K562 (cell line): ENCODE measurements at regions not wholly inside any gene's neighbourhood (a gene's known extent, or its start where the extent isn't known, plus 50 kb on each side); places are given as distances from the start of the nearest gene placed in this dataset.

Experiments
- ATAC-seq: fragments of 200-7000 bp; cut with Tn5 transposase; 3 replicates; pipeline ENCODE4 v1.9.1; 2020; ENCODE audit warnings: moderate library complexity
- BruUV-seq: library from RNA; stranded (reverse); fragments of 400-500 nt; replicated peaks from 2 replicates; lab custom pipeline; 2021; lab: Mats Ljungman, UMichigan
- CTCF ChIA-PET: fragments of 300-600 bp; formaldehyde crosslinking; extraction: SDS; loops from one replicate; lab custom pipeline; 2021; ENCODE audit warnings: low intra/inter-chr PET ratio; lab: Yijun Ruan, JAX
- POLR2A ChIA-PET: fragments of 300-600, 350-650 bp; sonication (Branson Sonifier 250); formaldehyde crosslinking; extraction: SDS; loops from one replicate; lab custom pipeline; 2021; ENCODE audit warnings: antibody characterized with exemption, inconsistent platforms; lab: Yijun Ruan, JAX
- DNase-seq, 4 experiments: peaks; one replicate each; pipeline versions ENCODE4 v3.0.0 to v3.0.0-alpha.2; 2011 to 2018; ENCODE audit warnings: low spot score in 3 of 4, mixed read lengths in 3 of 4; ENCODE audit errors: extremely low read depth in 1 of 4
- FAIRE-seq: peaks from 2 replicates; lab custom pipeline; 2011; peaks lifted over from hg19 to GRCh38; lab: Jason Lieb, UNC
- H2AFZ ChIP-seq: 2 replicates; pipeline ENCODE4 v1.6.0; 2011; ENCODE audit warnings: low read depth, low read length, control low read depth, inconsistent platforms
- H3K27ac ChIP-seq: fragments of 200-600 bp; 3 replicates; pipeline ENCODE4 v1.8.0; 2011; ENCODE audit warnings: low read depth, mild to moderate bottlenecking, control low read depth, inconsistent platforms, low read length, moderate library complexity, mixed read lengths; ENCODE audit errors: extremely low read depth
- H3K27me3 ChIP-seq, 2 experiments: fragments of 300-600 bp in 1 of 2; 2 replicates in 1 of 2; 3 replicates in 1 of 2; pipeline versions ENCODE4 v1.6.0 to v1.8.0; 2011; ENCODE audit warnings: inconsistent platforms in 2 of 2, low read length in 2 of 2, mild to moderate bottlenecking in 1 of 2, mixed read lengths in 1 of 2, moderate library complexity in 1 of 2; ENCODE audit not compliant: control insufficient read depth in 2 of 2, insufficient read depth in 2 of 2
- H3K36me3 ChIP-seq: fragments of 300-600 bp; 3 replicates; pipeline ENCODE4 v1.8.0; 2011; ENCODE audit warnings: mild to moderate bottlenecking, low read length, inconsistent platforms; ENCODE audit not compliant: control insufficient read depth, insufficient read depth
- H3K4me1 ChIP-seq, 2 experiments: fragments of 200-600 bp in 1 of 2; replicated peaks in 1 of 2; 2 replicates in 1 of 2; 3 replicates in 1 of 2; pipeline versions ENCODE4 v1.5.1 to v1.8.0; 2011; ENCODE audit warnings: inconsistent platforms in 2 of 2, low read length in 2 of 2, mild to moderate bottlenecking in 1 of 2, mixed read lengths in 1 of 2, moderate library complexity in 1 of 2; ENCODE audit not compliant: control insufficient read depth in 2 of 2, insufficient read depth in 2 of 2
- H3K4me2 ChIP-seq: 2 replicates; pipeline ENCODE4 v1.6.1; 2011; ENCODE audit warnings: low read length, control low read depth, inconsistent platforms, mixed read lengths; ENCODE audit not compliant: insufficient read depth
- H3K4me3 ChIP-seq: fragments of 200-600 bp; sonication (generic), shearing (Covaris generic); 2 replicates; pipeline ENCODE4 v1.5.1; 2016; ENCODE audit warnings: control low read depth, inconsistent platforms
- H3K79me2 ChIP-seq: fragments of 200-600 bp; 3 replicates; pipeline ENCODE4 v1.8.0; 2011; ENCODE audit warnings: low read length, inconsistent platforms; ENCODE audit not compliant: control insufficient read depth, insufficient read depth
- H3K9ac ChIP-seq, 2 experiments: 2 replicates each; pipeline versions ENCODE4 v1.6.0 to v1.6.1; 2011; ENCODE audit warnings: low read depth in 2 of 2, low read length in 2 of 2, control low read depth in 1 of 2, inconsistent platforms in 1 of 2, mild to moderate bottlenecking in 1 of 2, mixed read lengths in 1 of 2; ENCODE audit not compliant: insufficient read depth in 1 of 2
- H3K9me1 ChIP-seq: one replicate; pipeline ENCODE4 v1.6.0; 2011; ENCODE audit warnings: inconsistent platforms, mild to moderate bottlenecking, low read length, moderate library complexity; ENCODE audit not compliant: control insufficient read depth, insufficient read depth
- H3K9me3 ChIP-seq: replicated peaks from 2 replicates; pipeline ENCODE4 v1.5.1; 2011; ENCODE audit warnings: low read depth, low read length, inconsistent platforms; ENCODE audit not compliant: control insufficient read depth, insufficient read depth
- H4K20me1 ChIP-seq: replicated peaks from 2 replicates; pipeline ENCODE4 v1.6.1; 2011; ENCODE audit warnings: low read length, inconsistent platforms, mixed read lengths; ENCODE audit not compliant: control insufficient read depth, insufficient read depth
- BCL6 ChIP-seq: fragments of 250-450 bp; sonication (Bioruptor Pico); IDR thresholded peaks from 2 replicates; pipeline ENCODE4 v1.4.0; 2020
- ESRRA ChIP-seq: fragments of 450-650 bp; IDR thresholded peaks from 2 replicates; pipeline ENCODE4 v1.6.1; 2014; ENCODE audit warnings: low read depth, mild to moderate bottlenecking, moderate library complexity, borderline replicate concordance
- FOXJ2 ChIP-seq: fragments of 200-800 bp; sonication (Bioruptor generic); IDR thresholded peaks from 2 replicates; pipeline ENCODE4 v1.6.1; 2016; ENCODE audit warnings: missing genetic modification characterization, missing compliant biosample characterization
- FUS ChIP-seq: fragments of 200-400 bp; formaldehyde crosslinking; optimal IDR thresholded peaks from 2 replicates; pipeline ENCODE3; 2017; ENCODE audit warnings: low read depth, low read length
- HDAC2 ChIP-seq: fragments of 450-650 bp; IDR thresholded peaks from 2 replicates; pipeline ENCODE4 v1.6.1; 2016; ENCODE audit warnings: mild to moderate bottlenecking
- MEIS2 ChIP-seq: fragments of 450-650 bp; IDR thresholded peaks from 2 replicates; pipeline ENCODE4 v1.6.1; 2014; ENCODE audit warnings: mild to moderate bottlenecking; ENCODE audit not compliant: partially characterized antibody
- MLX ChIP-seq, 2 experiments: fragments of 450-650 bp in 1 of 2; sonication (generic) in 1 of 2; formaldehyde crosslinking; conservative IDR thresholded peaks; 2 replicates each; pipeline versions ENCODE4 v1.4.0 to v1.8.1; 2020 to 2022; ENCODE audit warnings: mild to moderate bottlenecking in 1 of 2, missing genetic modification reagents in 1 of 2
- NFE2 ChIP-seq: IDR thresholded peaks from 2 replicates; pipeline ENCODE4 v1.6.1; 2014; ENCODE audit warnings: antibody characterized with exemption, low read depth
- SIN3A ChIP-seq, 2 experiments: fragments of 150-350 bp in 1 of 2; IDR thresholded peaks; 2 replicates each; pipeline ENCODE4 v1.6.1; 2011 to 2016; ENCODE audit warnings: borderline replicate concordance in 2 of 2, low read depth in 2 of 2, low read length in 2 of 2, mild to moderate bottlenecking in 2 of 2, moderate library complexity in 2 of 2; ENCODE audit not compliant: control insufficient read depth in 1 of 2
- YY1 ChIP-seq, 3 experiments: IDR thresholded peaks; 2 replicates each; pipeline ENCODE4 v1.6.1; 2011; ENCODE audit warnings: low read length in 2 of 3, mild to moderate bottlenecking in 2 of 3, moderate library complexity in 2 of 3, borderline replicate concordance in 1 of 3, control low read depth in 1 of 3, low read depth in 1 of 3; ENCODE audit not compliant: insufficient read depth in 3 of 3, insufficient replicate concordance in 2 of 3, control insufficient read depth in 1 of 3, insufficient read length in 1 of 3; ENCODE audit errors: extremely low read depth in 1 of 3
- ZNF766 ChIP-seq: fragments of 200-800 bp; sonication (Bioruptor generic); conservative IDR thresholded peaks from 2 replicates; pipeline ENCODE4 v1.6.1; 2016; ENCODE audit warnings: missing genetic modification characterization, missing compliant biosample characterization
- ZSCAN29 ChIP-seq: fragments of 450-650 bp; IDR thresholded peaks from 2 replicates; pipeline ENCODE4 v1.6.1; 2017
- WGBS: fragments of 100-300 bp; shearing (Covaris generic); methylation state at CpG from one replicate; pipeline ENCODE4 v1.1.6; 2016; ENCODE audit warnings: low coverage, mixed read lengths; ENCODE audit not compliant: insufficient coverage; ENCODE audit errors: missing lambda C conversion rate; 5-methylcytosine and 5-hydroxymethylcytosine counted together
- in situ Hi-C: fragments of 300-500 bp; cut with MboI; formaldehyde crosslinking; loops from 4 replicates; pipeline ENCODE4 v1.15.0; 2018; ENCODE audit warnings: inconsistent platforms, mixed read lengths
- intact Hi-C: fragments of 100-400 bp; cut with micrococcal nuclease; formaldehyde crosslinking; loops from 2 replicates; pipeline ENCODE4 v1.14.2; 2022
- TF ChIP-seq, protein P1 (sequence below), 2 experiments: IDR thresholded peaks; 2 replicates each; pipeline ENCODE4 v1.6.1; 2011; ENCODE audit warnings: borderline replicate concordance in 1 of 2, control low read depth in 1 of 2, low read depth in 1 of 2, low read length in 1 of 2, mild to moderate bottlenecking in 1 of 2, mixed read lengths in 1 of 2, moderate library complexity in 1 of 2; ENCODE audit not compliant: insufficient read depth in 1 of 2, insufficient read length in 1 of 2, poor library complexity in 1 of 2, severe bottlenecking in 1 of 2; ENCODE audit errors: extremely low read depth in 1 of 2

GRCh38 chr5:54719384-54720283, 202.1 kb downstream of the SNX18 start (continued):
- TF ChIP-seq NFE2 (no peak), BCL6 (CRISPR knock-in tag) (no peak), ESRRA (no peak), FUS (no peak), MLX (CRISPR knock-in tag; conservative IDR thresholded peaks at IDR 0.05) (no peak), HDAC2 (no peak), YY1 (IDR thresholded peaks at IDR 0.05; ENCODE audit: borderline replicate concordance in 1 of 3, control insufficient read depth in 1 of 3, extremely low read depth in 1 of 3, insufficient read depth in 3 of 3, insufficient read length in 1 of 3, insufficient replicate concordance in 2 of 3, low read depth in 1 of 3, low read length in 2 of 3) (no peak), ZNF766 (CRISPR knock-in tag) (no peak)
- TF ChIP-seq, all 486 proteins: peak for 0

DNA sequence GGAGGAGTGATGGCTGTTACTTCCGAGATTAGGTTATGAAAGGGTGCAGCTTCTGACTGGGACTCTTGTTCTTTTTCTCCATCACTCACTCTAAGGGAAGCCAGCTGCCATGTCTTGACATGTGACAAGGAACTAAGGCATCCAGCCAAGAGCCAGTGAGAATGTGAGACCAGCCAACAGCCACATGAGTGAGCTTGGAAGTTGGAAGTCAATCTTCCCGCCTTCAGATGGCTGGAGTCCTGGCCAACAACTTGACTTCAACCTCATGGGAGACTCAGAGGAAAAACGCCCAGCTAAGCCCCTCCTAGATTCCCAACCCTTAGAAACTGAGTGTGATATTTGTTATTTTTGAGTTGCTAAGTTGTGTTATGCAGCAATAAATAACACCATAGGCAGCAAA, 201.1 kb downstream of the SNX18 start:
- Histone ChIP-seq H3K9ac (no peak overlapping the region), H3K9me3 (no peaks in the 10 kb centered on the region), H3K4me1 (peaks cover 5 to 13% of the 10 kb centered on the region in 2 experiments; a peak in 2 of 5 replicates), H4K20me1 (no peaks in the 10 kb centered on the region), H3K36me3 (no peaks in the 10 kb centered on the region), H3K79me2 (no peaks in the 10 kb centered on the region), H2AFZ (no peak overlapping the region), H3K27me3 (no peaks in the 10 kb centered on the region), H3K4me3 (no peak overlapping the region), H3K4me2 (no peak overlapping the region), H3K9me1 (no peaks in the 10 kb centered on the region), H3K27ac (no peak overlapping the region)
- intact Hi-C loops (no loop called here), in situ Hi-C loops (no loop called here)
- ATAC-seq (peak; percentile 23; the same call in 2 of the 3 replicates), DNase-seq (no peak), FAIRE-seq (no peak)
- CTCF ChIA-PET: no interaction called here
- no TSS peak for BruUV-seq
- WGBS: 46% methylated on average over 3 of the region's 3 CpGs
- POLR2A ChIA-PET: interaction anchor here (1.0 to 1.2 kb wide), 6 partner anchors 8 to 119 kb away, joined by 3 to 4 read pairs (median 4); no protein-coding TSS in a partner anchor
- TF ChIP-seq FOXJ2 (tag) (0 out of 2 replicates have a peak, but pooled peaks have one; percentile 27), SIN3A (IDR thresholded peaks at IDR 0.05; ENCODE audit: borderline replicate concordance in 2 of 2, control insufficient read depth in 1 of 2, low read depth in 2 of 2, low read length in 2 of 2) (no peak), MEIS2 (peak; percentile 3), ZSCAN29 (no peak)
- TF ChIP-seq, protein P1, sequence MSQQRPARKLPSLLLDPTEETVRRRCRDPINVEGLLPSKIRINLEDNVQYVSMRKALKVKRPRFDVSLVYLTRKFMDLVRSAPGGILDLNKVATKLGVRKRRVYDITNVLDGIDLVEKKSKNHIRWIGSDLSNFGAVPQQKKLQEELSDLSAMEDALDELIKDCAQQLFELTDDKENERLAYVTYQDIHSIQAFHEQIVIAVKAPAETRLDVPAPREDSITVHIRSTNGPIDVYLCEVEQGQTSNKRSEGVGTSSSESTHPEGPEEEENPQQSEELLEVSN (IDR thresholded peaks at IDR 0.05; ENCODE audit: borderline replicate concordance in 1 of 2, extremely low read depth in 1 of 2, insufficient read depth in 1 of 2, insufficient read length in 1 of 2, low read depth in 1 of 2, low read length in 1 of 2, poor library complexity in 1 of 2, severe bottlenecking in 1 of 2): peak in 1 of 2 experiments; percentile 28
